Stimulated activated CD4-positive, alpha-beta T cell treated with anti-CD3 and anti-CD28 coated beads, Interleukin-15, amount 100 ng/mL, for 1 hour (primary cell): ENCODE measurements at regions not wholly inside any gene's neighbourhood (a gene's known extent, or its start where the extent isn't known, plus 50 kb on each side); places are given as distances from the start of the nearest gene placed in this dataset.
"Not testable (repeated sequence)": the region's sequence is repeated elsewhere in the genome, so short reads cannot be mapped to it uniquely, and the experiment has no call there.

Source experiments
- DNase-seq, 2 donors: peaks; one replicate each; pipeline ENCODE4 v3.0.0-alpha.2; 2020; ENCODE audit warnings: low read depth in 1 of 2, low spot score in 1 of 2

- no peak for DNase-seq
These were observed 604.6 kb downstream of the ADGRL2 start for GRCh38 chr1:82405333-82405732.

- DNase-seq = no peak
These were observed 600.4 kb downstream of the ADGRL2 start for GRCh38 chr1:82401116-82401515.

GRCh38 chr1:82400521-82400920, 599.8 kb downstream of the ADGRL2 start:
- DNase-seq = no peak

GRCh38 chr1:82399093-82399492, 598.4 kb downstream of the ADGRL2 start:
- DNase-seq = no peak

- no peak for DNase-seq
These were observed 597.6 kb downstream of the ADGRL2 start for GRCh38 chr1:82398357-82398756.

GRCh38 chr1:82395440-82395839, 594.7 kb downstream of the ADGRL2 start:
- DNase-seq = no peak

GRCh38 chr1:82392946-82393345, 592.2 kb downstream of the ADGRL2 start:
- DNase-seq = no peak

GRCh38 chr1:82392513-82392912, 591.8 kb downstream of the ADGRL2 start:
- DNase-seq = no peak

- no peak for DNase-seq
These were observed 591.0 kb downstream of the ADGRL2 start for GRCh38 chr1:82391712-82392111.

GRCh38 chr1:82390627-82391026, 589.9 kb downstream of the ADGRL2 start:
- DNase-seq = no peak

- no peak for DNase-seq
These were observed 587.9 kb downstream of the ADGRL2 start for GRCh38 chr1:82388679-82389078.

GRCh38 chr1:82387012-82387366, 586.3 kb downstream of the ADGRL2 start:
- DNase-seq = no peak

- DNase-seq = no peak
These were observed 585.8 kb downstream of the ADGRL2 start for GRCh38 chr1:82386365-82387011.

GRCh38 chr1:82384776-82385175, 584.0 kb downstream of the ADGRL2 start:
- DNase-seq = no peak

- no peak for DNase-seq
These were observed 576.6 kb downstream of the ADGRL2 start for GRCh38 chr1:82377201-82377884.

- DNase-seq = no peak
These were observed 573.0 kb downstream of the ADGRL2 start for GRCh38 chr1:82373710-82374109.

- DNase-seq = no peak
These were observed 571.2 kb downstream of the ADGRL2 start for GRCh38 chr1:82371844-82372498.

GRCh38 chr1:82367456-82367855, 566.7 kb downstream of the ADGRL2 start:
- no peak for DNase-seq

- DNase-seq = no peak
These were observed 566.0 kb downstream of the ADGRL2 start for GRCh38 chr1:82366689-82367088.

GRCh38 chr1:82359541-82359940, 558.8 kb downstream of the ADGRL2 start:
- DNase-seq = not testable (repeated sequence)

GRCh38 chr1:82358706-82359105, 558.0 kb downstream of the ADGRL2 start:
- not testable (repeated sequence) for DNase-seq

- DNase-seq = not testable (repeated sequence)
These were observed 553.8 kb downstream of the ADGRL2 start for GRCh38 chr1:82354546-82354945.
